Activated naive CD4-positive, alpha-beta T cell treated with anti-CD3 and anti-CD28 coated beads, Interleukin-2, amount 10 ng/mL, durations not matched to agents 7 days and 5 days (primary cell): ENCODE measurements at regions not wholly inside any gene's neighbourhood (a gene's known extent, or its start where the extent isn't known, plus 50 kb on each side); places are given as distances from the start of the nearest gene placed in this dataset.

Experiments used
- CTCF ChIA-PET: fragments of 350-600 bp; sonication (Branson Sonifier 250); formaldehyde crosslinking; loops from one replicate; lab custom pipeline; 2021; ENCODE audit warnings: antibody characterized with exemption; lab: Charles Lee
- DNase-seq: peaks from one replicate; pipeline ENCODE4 v3.0.0-alpha.2; 2020
- H3K27ac Mint-ChIP-seq: one replicate; pipeline ENCODE4 v1.8.0; 2021; ENCODE audit warnings: mild to moderate bottlenecking, moderate library complexity, mixed read lengths
- H3K27me3 Mint-ChIP-seq: one replicate; pipeline ENCODE4 v1.8.0; 2021; ENCODE audit warnings: mild to moderate bottlenecking, mixed read lengths
- H3K36me3 Mint-ChIP-seq: one replicate; pipeline ENCODE4 v1.8.0; 2021; ENCODE audit warnings: mixed read lengths
- H3K4me1 Mint-ChIP-seq: one replicate; pipeline ENCODE4 v1.8.0; 2021; ENCODE audit warnings: mixed read lengths
- H3K4me3 Mint-ChIP-seq: one replicate; pipeline ENCODE4 v1.8.0; 2021; ENCODE audit warnings: mild to moderate bottlenecking, moderate library complexity, mixed read lengths
- H3K9me3 Mint-ChIP-seq: one replicate; pipeline ENCODE4 v1.8.0; 2021; ENCODE audit warnings: mixed read lengths

GRCh38 chr18:11204020-11204419, 54.7 kb upstream of the PIEZO2 start:
- no peaks in the 10 kb centered on the region for H3K4me1 Mint-ChIP-seq
- H3K36me3 Mint-ChIP-seq = no peaks in the 10 kb centered on the region
- CTCF ChIA-PET = no interaction called here
- H3K9me3 Mint-ChIP-seq = no peaks in the 10 kb centered on the region
- H3K27me3 Mint-ChIP-seq = no peaks in the 10 kb centered on the region
- H3K27ac Mint-ChIP-seq = no peak overlapping the region
- DNase-seq = no peak
- no peak overlapping the region for H3K4me3 Mint-ChIP-seq

- CTCF ChIA-PET = no interaction called here
- H3K27me3 Mint-ChIP-seq = no peaks in the 10 kb centered on the region
- no peak for DNase-seq
Observed at GRCh38 chr18:11199477-11199876, 50.1 kb upstream of the PIEZO2 start.

More at GRCh38 chr18:11199477-11199876, 50.1 kb upstream of the PIEZO2 start:
- Mint-ChIP-seq H3K4me1 (no peaks in the 10 kb centered on the region), H3K4me3 (no peak overlapping the region), H3K36me3 (no peaks in the 10 kb centered on the region), H3K27ac (no peak overlapping the region), H3K9me3 (no peaks in the 10 kb centered on the region)
